NOMO-1 (cell line): ENCODE measurements at regions not wholly inside any gene's neighbourhood (a gene's known extent, or its start where the extent isn't known, plus 50 kb on each side); places are given as distances from the start of the nearest gene placed in this dataset.
"Not testable (repeated sequence)": the region's sequence is repeated elsewhere in the genome, so short reads cannot be mapped to it uniquely, and the experiment has no call there.

Experiments
- DNase-seq, 2 experiments: peaks; one replicate each; lab custom pipeline; 2025; ENCODE audit not compliant: unreplicated experiment in 2 of 2; lab: John Stamatoyannopoulos, UW

- DNase-seq = no peak
These were observed 226.7 kb upstream of the HNRNPA3 start for GRCh38 chr2:176985871-176986270.

DNA sequence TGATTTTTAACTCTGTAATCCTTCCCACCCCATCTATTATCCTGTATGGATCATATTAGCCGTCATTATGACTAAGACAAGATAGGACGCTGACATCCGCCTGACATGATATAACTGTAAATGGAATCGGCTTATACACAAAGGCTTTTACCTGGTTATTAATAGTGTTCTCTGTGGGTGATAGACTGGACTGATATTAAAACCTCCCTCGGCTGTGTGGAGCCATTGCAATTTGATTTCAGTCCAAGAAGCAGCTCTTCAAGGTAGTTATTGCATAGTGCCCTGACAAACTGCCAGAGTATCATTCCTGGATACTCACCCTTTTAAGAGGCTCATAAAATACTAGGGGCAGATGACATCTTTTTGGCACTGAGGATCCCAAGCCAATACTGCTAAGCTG, 226.1 kb upstream of the HNRNPA3 start:
- no peak for DNase-seq

GRCh38 chr2:176991411-176991810, 221.2 kb upstream of the HNRNPA3 start:
- no peak for DNase-seq

DNA sequence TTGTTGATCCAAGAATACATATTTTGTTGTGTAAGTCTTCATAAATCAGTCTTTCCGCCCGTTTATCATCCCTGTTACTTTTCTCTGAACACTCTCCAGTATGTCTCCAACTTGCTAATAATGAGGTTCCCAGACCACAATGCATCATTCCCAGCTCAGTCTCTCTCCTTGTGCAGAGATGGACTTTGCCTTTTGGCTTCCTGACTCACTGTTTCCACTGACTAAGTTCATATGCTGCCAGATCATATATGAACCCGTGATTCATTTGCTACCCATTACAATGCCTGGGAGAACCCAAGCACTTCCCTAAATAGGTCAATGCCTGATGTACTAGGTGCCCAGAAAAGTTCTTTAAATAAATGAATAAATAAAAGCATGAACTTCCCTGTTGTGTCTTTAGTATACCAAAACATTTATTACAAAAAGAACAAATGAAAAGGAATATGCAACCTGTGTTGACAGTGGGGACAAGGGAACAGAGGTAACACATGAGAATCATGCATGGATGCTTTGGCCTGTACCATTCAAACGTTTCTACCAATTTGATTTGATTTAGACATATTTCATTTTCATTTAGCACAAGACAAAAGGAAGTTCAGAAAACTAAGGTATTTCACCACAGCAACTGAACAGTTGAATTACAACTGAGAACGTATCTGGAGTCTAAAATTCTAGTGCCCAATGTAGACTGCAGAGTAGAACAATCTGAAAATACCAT, 215.4 kb upstream of the HNRNPA3 start:
- DNase-seq = peak; percentile 48 to 79

DNA sequence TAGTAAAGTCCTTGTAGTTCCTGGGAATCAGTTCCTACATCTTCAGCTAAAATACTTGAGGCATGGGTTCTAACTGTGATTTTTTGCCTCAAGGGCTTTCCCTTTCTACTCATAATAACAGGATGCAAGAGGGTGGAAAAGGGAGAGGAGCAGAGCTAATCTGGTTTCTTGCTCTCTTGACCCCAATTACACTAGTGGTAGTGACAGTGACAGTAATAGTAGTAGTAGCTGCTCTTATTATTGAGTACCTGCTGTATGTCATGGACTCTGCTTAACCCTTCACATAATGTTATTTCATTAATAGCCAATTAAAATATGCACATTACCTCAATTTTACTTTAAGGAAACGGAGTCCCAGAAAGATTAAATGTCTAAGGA, 214.8 kb upstream of the HNRNPA3 start:
- DNase-seq = no peak

- peak; percentile 56 to 58 for DNase-seq
These were observed 213.3 kb upstream of the HNRNPA3 start for GRCh38 chr2:176999301-176999700.

GRCh38 chr2:177000061-177000714, 212.4 kb upstream of the HNRNPA3 start:
- peak in 1 of 2 experiments; percentile 62 for DNase-seq

GRCh38 chr2:177000715-177001072, 211.9 kb upstream of the HNRNPA3 start:
- peak in 1 of 2 experiments; percentile 17 for DNase-seq

DNA sequence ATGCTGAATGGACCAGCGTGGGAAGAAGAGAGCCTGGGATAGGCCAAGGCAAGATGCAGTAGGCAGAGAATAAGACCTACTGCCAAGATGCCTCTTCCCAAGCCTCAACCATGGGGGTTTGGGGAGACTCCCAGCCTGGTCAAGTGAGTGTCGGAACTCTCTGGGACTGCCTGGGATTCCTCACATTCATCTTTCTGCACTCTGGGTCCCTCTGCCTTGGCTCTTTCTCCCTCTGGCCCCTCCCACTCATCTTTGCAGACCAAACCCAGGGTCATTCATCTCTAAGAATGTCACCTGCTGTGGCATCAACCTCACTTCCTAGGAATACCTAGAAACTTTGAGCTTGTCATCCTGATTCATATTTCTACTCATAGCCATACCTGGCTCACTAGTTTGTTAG, 211.3 kb upstream of the HNRNPA3 start:
- DNase-seq = no peak

GRCh38 chr2:177002983-177003382, 209.6 kb upstream of the HNRNPA3 start:
- no peak for DNase-seq

DNA sequence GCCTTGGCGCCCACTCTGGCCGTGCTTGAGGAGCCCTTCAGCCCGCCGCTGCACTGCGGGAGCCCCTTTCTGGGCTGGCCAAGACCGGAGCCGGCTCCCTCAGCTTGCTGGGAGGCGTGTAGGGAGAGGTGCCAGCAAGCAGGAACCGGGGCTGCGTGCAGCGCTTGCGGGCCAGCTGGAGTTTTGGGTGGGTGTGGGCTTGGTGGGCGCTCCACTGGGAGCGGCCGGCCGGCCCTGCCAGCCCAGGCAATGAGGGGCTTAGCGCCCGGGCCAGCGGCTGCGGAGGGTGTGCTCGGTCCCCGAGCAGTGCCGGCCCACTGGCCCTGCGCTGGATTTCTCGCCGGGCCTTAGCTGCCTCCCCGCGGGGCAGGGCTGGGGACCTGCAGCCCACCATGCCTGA, 204.9 kb upstream of the HNRNPA3 start:
- not testable (repeated sequence) for DNase-seq

DNA sequence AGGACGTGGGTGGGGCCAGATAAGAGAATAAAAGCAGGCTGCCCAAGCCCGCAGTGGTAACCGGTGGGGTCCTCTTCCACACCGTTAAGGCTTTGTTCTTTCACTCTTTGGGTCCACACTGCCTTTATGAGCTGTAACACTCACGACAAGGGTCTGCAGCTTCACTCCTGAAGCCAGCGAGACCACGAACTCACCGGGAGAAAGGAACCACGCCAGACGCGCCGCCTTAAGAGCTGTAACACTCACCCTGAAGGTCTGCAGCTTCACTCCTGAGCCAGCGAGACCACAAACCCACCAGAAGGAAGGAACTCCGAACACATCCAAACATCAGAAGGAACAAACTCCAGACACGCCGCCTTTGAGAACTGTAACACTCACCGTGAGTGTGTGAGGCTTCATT, 203.9 kb upstream of the HNRNPA3 start:
- DNase-seq = not testable (repeated sequence)

DNA sequence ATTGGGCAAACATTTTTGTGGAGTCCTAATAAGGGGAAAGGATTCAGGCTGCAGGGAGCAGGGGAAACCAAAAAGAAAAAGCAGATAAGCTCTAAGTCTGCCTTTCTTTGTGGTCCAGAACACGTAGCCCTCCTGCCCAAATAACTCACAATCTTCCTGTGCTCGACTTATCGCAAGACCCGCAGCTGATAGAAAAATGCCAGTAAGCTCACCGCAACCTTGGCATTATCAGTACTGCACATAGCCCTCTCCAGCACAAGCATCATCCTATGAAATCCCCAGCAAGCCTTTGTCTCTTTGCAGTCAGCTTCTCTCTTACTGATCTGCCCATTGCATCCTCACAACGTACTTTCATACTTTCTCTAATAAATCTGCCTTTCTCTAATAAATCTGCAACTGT, 202.4 kb upstream of the HNRNPA3 start:
- DNase-seq = no peak

- DNase-seq = no peak
These were observed 201.7 kb upstream of the HNRNPA3 start for GRCh38 chr2:177010861-177011260.

DNA sequence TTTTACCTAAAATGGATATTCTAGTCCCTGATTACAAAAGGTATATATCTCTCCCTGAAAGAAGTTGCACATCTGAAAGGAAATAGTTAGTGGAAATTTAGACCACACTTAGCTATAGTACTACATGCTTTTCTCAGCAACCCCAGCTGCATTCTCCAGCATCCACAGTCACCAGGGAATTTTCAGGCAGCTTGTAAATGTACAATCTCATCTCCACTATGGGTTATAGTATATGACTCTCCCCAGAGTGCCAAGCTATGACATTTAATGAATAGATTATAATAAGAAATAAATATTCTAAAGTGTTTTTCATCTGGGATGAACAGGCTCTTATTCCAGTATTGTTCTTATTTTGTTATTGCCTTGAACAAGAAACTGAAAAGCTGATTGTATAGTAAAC, 197.6 kb upstream of the HNRNPA3 start:
- no peak for DNase-seq

GRCh38 chr2:177015356-177015923, 197.2 kb upstream of the HNRNPA3 start:
- no peak for DNase-seq

- DNase-seq = no peak
These were observed 192.0 kb upstream of the HNRNPA3 start for GRCh38 chr2:177020524-177021119.

GRCh38 chr2:177021706-177022343, 190.8 kb upstream of the HNRNPA3 start:
- no peak for DNase-seq

DNA sequence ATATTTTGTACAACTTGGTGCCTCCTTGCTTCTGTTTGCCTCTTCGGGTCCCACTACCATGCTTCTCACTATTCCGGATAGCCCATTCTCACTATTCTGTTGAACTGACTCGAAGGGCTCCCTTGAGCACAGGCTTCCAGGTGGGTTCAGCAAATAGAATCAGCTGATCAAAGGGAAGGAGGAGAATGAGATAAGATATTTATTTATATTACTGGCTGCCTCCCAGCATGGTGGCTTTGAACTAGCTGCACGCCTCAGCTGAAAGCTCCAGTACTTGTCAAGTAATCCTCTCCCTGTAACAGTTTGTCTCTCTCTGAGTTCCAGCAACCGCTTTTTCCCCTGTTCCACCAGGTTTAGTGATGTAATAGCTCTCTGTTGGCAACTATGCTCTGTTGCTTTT, 187.8 kb upstream of the HNRNPA3 start:
- DNase-seq = no peak

GRCh38 chr2:177026253-177026652, 186.3 kb upstream of the HNRNPA3 start:
- DNase-seq = no peak

- DNase-seq = no peak
These were observed 185.6 kb upstream of the HNRNPA3 start for GRCh38 chr2:177026956-177027355.
